ENCODE measurements at regions not wholly inside any gene's neighbourhood (a gene's known extent, or its start where the extent isn't known, plus 50 kb on each side); places are given as distances from the start of the nearest gene placed in this dataset.

DNA sequence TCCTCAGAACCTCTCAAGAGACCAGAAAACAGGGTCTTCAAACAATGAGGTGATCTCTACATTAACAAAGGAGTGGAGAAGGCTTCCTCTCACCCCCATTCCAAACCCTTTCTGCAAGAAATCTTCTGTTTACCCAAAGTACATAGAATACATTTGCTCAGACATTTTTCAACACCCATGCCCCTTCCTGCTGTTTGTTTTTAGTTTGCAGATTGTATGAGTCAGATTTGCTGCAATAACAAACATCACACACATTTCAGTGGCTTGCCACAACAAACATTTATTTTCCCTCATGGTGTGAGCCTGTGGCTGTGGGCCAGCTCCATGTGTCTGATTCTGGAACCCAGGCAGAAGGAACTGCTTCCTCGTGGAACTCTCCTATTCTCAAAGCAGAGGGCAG is 68.2 kb upstream of the BAIAP2L1 start:
- no peak for DNase-seq (ENCODE audit: low spot score)
- intact Hi-C loops (cut with DNase I): no loop called here

- intact Hi-C loops (cut with DNase I): no loop called here
- DNase-seq (ENCODE audit: low spot score): no peak
Measured at GRCh38 chr7:98467570-98468312, 66.9 kb upstream of the BAIAP2L1 start.

GRCh38 chr7:98465022-98465421 is 64.1 kb upstream of the BAIAP2L1 start:
- intact Hi-C loops (cut with DNase I): no loop called here
- DNase-seq (ENCODE audit: low spot score): no peak

DNA sequence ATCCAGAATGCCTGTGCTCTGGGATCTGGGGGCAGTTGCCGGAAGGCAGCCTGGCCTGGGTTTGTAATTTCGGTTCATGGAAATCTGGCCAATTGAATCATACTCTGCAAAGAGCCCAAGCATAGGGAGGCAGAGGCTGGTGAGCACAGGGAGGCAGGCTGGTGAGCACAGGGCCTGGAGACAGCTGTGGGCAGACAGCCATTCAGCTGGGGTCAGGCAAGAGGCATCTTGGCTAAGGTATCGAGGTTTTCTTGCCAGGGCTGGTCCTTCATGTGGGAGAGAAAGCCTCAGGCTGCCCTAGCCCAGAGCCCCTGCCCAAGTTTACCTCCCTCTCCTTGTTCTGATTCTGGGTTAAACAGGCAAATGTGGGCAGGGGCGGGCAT is 63.7 kb upstream of the BAIAP2L1 start:
- DNase-seq (ENCODE audit: low spot score): no peak
- intact Hi-C loops (cut with DNase I): no loop called here

DNA sequence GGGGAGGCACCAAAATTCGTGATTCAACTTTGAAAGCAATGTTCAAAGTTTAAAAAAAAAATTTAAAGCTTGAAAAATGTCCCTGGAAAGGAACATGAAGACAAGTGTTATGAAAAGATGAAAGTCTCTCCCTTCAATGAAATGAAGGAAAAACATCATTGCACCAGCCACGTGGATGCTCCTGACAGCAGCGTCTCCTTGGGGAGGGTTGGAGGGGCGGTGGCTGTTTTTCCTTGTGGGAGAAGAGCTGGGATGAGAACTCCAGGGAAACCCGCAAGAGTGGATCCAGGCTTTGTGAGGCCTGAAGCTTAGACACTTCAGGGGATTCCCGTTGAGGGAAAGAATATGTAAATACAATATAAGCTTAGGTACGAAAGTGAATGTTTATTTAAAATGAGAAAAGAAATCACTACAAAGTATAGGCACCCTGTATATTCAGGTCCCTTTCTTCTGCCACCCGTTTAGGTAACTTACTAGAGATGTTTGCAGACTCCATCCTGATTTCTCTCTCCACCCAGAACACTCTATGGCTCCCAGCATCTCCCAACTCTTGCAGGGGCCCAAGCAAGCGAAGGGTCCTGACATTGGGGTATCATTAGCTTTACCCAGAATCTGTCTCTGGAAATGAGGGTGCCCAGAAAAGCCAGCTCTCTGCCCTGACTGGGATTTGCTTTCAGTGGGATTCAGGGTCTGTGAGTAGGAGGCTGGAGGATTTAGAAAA is 63.1 kb upstream of the BAIAP2L1 start:
- DNase-seq (ENCODE audit: low spot score): no peak
- intact Hi-C loops (cut with DNase I): no loop called here

DNA sequence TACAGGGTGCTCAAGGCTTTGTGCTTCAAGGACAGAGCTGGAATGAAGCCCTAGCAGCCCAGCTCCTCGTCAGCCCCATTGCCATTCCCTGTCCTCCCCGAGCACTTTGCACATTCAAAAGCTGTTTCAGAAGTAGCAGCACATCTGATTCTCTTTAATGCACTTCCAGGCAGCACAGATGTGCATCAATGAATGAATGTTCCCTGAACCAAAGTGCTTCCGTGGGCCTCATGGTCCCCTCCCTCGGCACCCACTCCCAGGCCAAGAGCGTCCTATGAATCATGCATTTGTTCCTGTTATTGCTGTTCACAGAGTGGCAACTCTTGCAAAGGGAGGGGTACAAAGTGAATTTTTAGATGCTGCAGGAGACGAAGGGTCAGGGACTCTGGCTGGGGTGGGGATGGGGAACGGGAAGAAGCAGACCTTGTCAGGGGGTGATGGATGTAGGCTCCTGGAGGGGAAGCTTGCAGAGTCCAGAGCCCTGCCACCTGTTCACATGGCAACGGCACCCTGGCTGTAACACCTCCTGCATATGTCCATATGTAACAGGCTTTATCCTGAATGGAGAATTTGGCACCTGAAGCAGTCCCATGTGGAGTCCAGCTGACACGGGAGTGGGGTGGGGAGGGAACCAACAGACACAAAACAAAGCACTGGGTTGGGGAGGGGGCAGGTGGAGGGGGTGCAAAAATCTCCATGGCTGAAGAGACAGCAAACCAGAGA is 62.2 kb upstream of the BAIAP2L1 start:
- intact Hi-C loops (cut with DNase I): no loop called here
- no peak for DNase-seq (ENCODE audit: low spot score)

DNA sequence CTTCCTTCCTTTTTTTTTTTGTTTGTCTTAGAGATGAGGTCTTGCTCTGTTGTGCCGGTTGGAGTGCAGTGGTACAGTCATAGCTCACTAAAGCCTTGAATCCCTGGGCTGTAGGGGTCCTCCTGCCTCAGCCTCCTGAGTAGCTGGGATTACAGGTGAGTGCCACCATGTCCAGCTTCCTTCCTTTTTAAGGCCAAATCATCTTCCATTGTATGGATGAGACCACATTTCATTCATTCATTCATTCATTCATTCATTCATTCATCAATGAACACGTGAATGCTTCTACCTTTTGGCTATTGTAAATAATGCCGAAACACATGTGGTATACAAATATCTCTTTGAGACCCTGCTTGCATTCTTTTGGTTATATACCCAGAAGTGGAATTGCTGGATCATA is 60.0 kb upstream of the BAIAP2L1 start:
- intact Hi-C loops (cut with DNase I): no loop called here
- DNase-seq (ENCODE audit: low spot score): no peak

DNA sequence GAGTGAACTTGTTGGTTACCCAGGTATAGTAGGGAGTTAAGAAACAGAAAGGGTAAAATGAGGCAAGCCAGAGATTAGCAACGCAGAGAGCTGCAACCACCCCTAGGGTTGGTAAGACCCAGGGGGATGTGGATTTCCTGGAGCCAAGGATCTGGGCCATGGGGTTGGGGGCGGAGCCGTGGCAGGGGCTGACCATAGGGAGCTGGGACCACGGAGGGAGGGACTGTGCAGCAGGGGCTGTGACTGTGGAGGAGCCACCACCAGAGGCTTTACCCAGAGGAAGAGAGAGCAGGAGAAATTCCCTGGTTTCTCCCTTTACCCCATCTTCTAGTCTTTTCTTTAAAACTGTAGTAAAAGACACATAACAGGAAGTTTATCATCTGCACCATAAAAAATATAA is 58.6 kb upstream of the BAIAP2L1 start:
- no peak for DNase-seq (ENCODE audit: low spot score)
- intact Hi-C loops (cut with DNase I): no loop called here

GRCh38 chr7:98458090-98458875 is 57.4 kb upstream of the BAIAP2L1 start:
- intact Hi-C loops (cut with DNase I): no loop called here
- DNase-seq (ENCODE audit: low spot score): no peak

GRCh38 chr7:98456866-98457265 is 56.0 kb upstream of the BAIAP2L1 start:
- DNase-seq (ENCODE audit: low spot score): no peak
- intact Hi-C loops (cut with DNase I): no loop called here

- intact Hi-C loops (cut with DNase I): no loop called here
- no peak for DNase-seq (ENCODE audit: low spot score)
Measured at GRCh38 chr7:98452791-98453190, 51.9 kb upstream of the BAIAP2L1 start.
